HFFc6 (cell line): ENCODE measurements at regions not wholly inside any gene's neighbourhood (a gene's known extent, or its start where the extent isn't known, plus 50 kb on each side); places are given as distances from the start of the nearest gene placed in this dataset.

Source experiments
- DNase-seq: peaks from one replicate; pipeline ENCODE4 v3.0.0-alpha.2; 2018
- H3K27ac Mint-ChIP-seq: 2 replicates; pipeline ENCODE4 v1.8.0; 2020; ENCODE audit warnings: mild to moderate bottlenecking, mixed read lengths
- H3K27me3 Mint-ChIP-seq: 2 replicates; pipeline ENCODE4 v1.8.0; 2021; ENCODE audit warnings: mild to moderate bottlenecking, moderate library complexity, mixed read lengths; ENCODE audit not compliant: insufficient read depth
- H3K36me3 Mint-ChIP-seq: 2 replicates; pipeline ENCODE4 v1.8.0; 2021; ENCODE audit warnings: low read depth, mixed read lengths
- H3K4me1 Mint-ChIP-seq: 2 replicates; pipeline ENCODE4 v1.8.0; 2020; ENCODE audit warnings: low read depth, mixed read lengths
- H3K4me3 Mint-ChIP-seq: 2 replicates; pipeline ENCODE4 v1.8.0; 2020; ENCODE audit warnings: mild to moderate bottlenecking, moderate library complexity, mixed read lengths
- H3K9me3 Mint-ChIP-seq: 2 replicates; pipeline ENCODE4 v1.8.0; 2020; ENCODE audit warnings: mild to moderate bottlenecking, mixed read lengths
- CTCF ChIP-seq: fragments of 200-600 bp; sonication (generic); IDR thresholded peaks from 2 replicates; pipeline ENCODE4 v1.5.0; 2021; ENCODE audit warnings: antibody characterized with exemption, mild to moderate bottlenecking

- no peak for DNase-seq
- H3K9me3 Mint-ChIP-seq, result peaks cover 9% of the 10 kb centered on the region
- no peak overlapping the region for H3K4me3 Mint-ChIP-seq
- H3K4me1 Mint-ChIP-seq, result no peaks in the 10 kb centered on the region; the same call in 1 of the 2 replicates
- peaks cover 7% of the 10 kb centered on the region for H3K36me3 Mint-ChIP-seq
- TF ChIP-seq CTCF, result no peak
- H3K27ac Mint-ChIP-seq, result no peak overlapping the region
- peaks cover 23% of the 10 kb centered on the region for H3K27me3 Mint-ChIP-seq
These were observed 237.9 kb upstream of the ROPN1 start for GRCh38 chr3:124229836-124230235.

- Mint-ChIP-seq H3K9me3 (peaks cover 9% of the 10 kb centered on the region), H3K27me3 (peaks cover 25% of the 10 kb centered on the region), H3K4me3 (no peak overlapping the region), H3K36me3 (peaks cover 7% of the 10 kb centered on the region), H3K4me1 (no peaks in the 10 kb centered on the region; the same call in 1 of the 2 replicates), H3K27ac (no peak overlapping the region)
- TF ChIP-seq CTCF, result no peak
- no peak for DNase-seq
These were observed 238.5 kb upstream of the ROPN1 start for GRCh38 chr3:124230432-124230831.

- Mint-ChIP-seq H3K27me3 (peaks cover 30% of the 10 kb centered on the region), H3K9me3 (peaks cover 9% of the 10 kb centered on the region), H3K4me1 (no peaks in the 10 kb centered on the region; the same call in 1 of the 2 replicates), H3K36me3 (peaks cover 7% of the 10 kb centered on the region), H3K27ac (no peak overlapping the region), H3K4me3 (no peak overlapping the region)
- no peak for DNase-seq
- TF ChIP-seq CTCF, result no peak
These were observed 239.1 kb upstream of the ROPN1 start for GRCh38 chr3:124230998-124231397.

- H3K4me3 Mint-ChIP-seq, result no peak overlapping the region
- H3K4me1 Mint-ChIP-seq, result no peaks in the 10 kb centered on the region
- H3K9me3 Mint-ChIP-seq, result no peaks in the 10 kb centered on the region
- no peak for TF ChIP-seq CTCF
- no peaks in the 10 kb centered on the region for H3K36me3 Mint-ChIP-seq
- DNase-seq, result no peak
- no peak overlapping the region for H3K27ac Mint-ChIP-seq
- peaks cover 32% of the 10 kb centered on the region for H3K27me3 Mint-ChIP-seq
These were observed 242.9 kb upstream of the ROPN1 start for GRCh38 chr3:124234852-124235252.

DNA sequence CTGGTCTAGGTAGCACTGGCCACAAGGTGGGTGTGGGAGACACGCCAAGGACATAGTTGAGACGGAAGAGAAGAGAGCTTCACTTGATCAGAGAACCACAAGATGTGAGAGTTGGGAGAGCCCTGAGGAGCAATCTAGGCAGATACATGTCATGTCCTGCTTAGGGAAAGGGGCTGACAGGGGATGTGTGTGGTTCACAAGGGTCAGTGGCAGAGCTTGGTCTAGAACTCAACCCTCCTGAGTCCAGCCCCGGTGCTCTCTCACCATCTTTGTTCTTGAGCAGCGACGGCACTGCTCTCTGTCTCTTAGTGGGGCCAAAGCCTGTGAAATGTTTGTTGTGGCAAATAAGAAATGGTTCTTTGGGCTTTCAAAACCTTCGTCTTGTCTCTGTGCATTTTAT, 243.5 kb upstream of the ROPN1 start:
- H3K36me3 Mint-ChIP-seq, result no peaks in the 10 kb centered on the region
- H3K4me3 Mint-ChIP-seq, result no peak overlapping the region
- H3K27ac Mint-ChIP-seq, result no peak overlapping the region
- peaks cover 32% of the 10 kb centered on the region for H3K27me3 Mint-ChIP-seq
- no peak for DNase-seq
- no peak for TF ChIP-seq CTCF
- H3K9me3 Mint-ChIP-seq, result no peaks in the 10 kb centered on the region
- H3K4me1 Mint-ChIP-seq, result no peaks in the 10 kb centered on the region
